Ovary (tissue), 3 donors: ENCODE measurements at regions not wholly inside any gene's neighbourhood (a gene's known extent, or its start where the extent isn't known, plus 50 kb on each side); places are given as distances from the start of the nearest gene placed in this dataset.

ENCODE experiments used
- EP300 ChIP-seq: sonication (generic); formaldehyde crosslinking; IDR thresholded peaks from one replicate; pipeline ENCODE4 v1.6.1; 2017; ENCODE audit warnings: antibody characterized with exemption
- POLR2A ChIP-seq: fragments of 450-650 bp; IDR thresholded peaks from one replicate; pipeline ENCODE4 v1.6.1; 2017; ENCODE audit warnings: antibody characterized with exemption, mild to moderate bottlenecking, moderate library complexity
- TF ChIP-seq, protein P1 (sequence below), 3 donors: fragments of 450-650 bp in 2 of 3; fragments of 200-600 bp in 1 of 3; IDR thresholded peaks; one replicate each; pipeline versions ENCODE4 v1.5.1 to v1.8.0; 2016 to 2022; ENCODE audit warnings: antibody characterized with exemption in 3 of 3, mild to moderate bottlenecking in 1 of 3
- donor health status: DM: no; HTN: no; CAD: no.

DNA sequence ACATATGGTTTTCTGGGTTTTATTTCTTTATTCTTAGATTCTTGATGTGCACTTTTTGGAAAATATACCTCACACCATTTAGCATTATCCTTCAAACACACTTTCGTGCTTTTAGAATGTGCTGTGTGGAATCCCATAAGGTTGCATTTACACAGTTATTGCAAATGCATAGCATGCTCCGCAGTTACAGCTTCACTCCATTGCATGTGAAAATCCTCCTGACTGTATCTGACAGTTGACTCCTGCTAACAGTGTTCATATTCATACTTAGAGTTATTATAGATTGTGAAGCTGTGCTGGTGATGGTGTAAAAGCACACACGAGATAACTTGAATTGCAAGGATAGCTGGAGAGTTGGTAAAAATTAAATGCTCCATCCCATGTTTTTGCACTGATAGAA lies 811.5 kb upstream of the TENM3 start:
- TF ChIP-seq, protein P1, sequence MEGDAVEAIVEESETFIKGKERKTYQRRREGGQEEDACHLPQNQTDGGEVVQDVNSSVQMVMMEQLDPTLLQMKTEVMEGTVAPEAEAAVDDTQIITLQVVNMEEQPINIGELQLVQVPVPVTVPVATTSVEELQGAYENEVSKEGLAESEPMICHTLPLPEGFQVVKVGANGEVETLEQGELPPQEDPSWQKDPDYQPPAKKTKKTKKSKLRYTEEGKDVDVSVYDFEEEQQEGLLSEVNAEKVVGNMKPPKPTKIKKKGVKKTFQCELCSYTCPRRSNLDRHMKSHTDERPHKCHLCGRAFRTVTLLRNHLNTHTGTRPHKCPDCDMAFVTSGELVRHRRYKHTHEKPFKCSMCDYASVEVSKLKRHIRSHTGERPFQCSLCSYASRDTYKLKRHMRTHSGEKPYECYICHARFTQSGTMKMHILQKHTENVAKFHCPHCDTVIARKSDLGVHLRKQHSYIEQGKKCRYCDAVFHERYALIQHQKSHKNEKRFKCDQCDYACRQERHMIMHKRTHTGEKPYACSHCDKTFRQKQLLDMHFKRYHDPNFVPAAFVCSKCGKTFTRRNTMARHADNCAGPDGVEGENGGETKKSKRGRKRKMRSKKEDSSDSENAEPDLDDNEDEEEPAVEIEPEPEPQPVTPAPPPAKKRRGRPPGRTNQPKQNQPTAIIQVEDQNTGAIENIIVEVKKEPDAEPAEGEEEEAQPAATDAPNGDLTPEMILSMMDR (IDR thresholded peaks at IDR 0.05), result no peak
- TF ChIP-seq EP300, result no peak
- no peak for TF ChIP-seq POLR2A
